NB4 (cell line): ENCODE measurements at regions not wholly inside any gene's neighbourhood (a gene's known extent, or its start where the extent isn't known, plus 50 kb on each side); places are given as distances from the start of the nearest gene placed in this dataset.

Experiments used
- CTCF ChIP-seq: IDR thresholded peaks from one replicate; pipeline ENCODE4 v1.5.1; 2012; ENCODE audit warnings: low read depth, low read length
- MAX ChIP-seq: IDR thresholded peaks from 2 replicates; pipeline ENCODE4 v1.6.1; 2011; ENCODE audit warnings: low read depth, low read length
- POLR2A ChIP-seq: IDR thresholded peaks from 2 replicates; pipeline ENCODE4 v1.6.1; 2011; ENCODE audit warnings: mild to moderate bottlenecking; ENCODE audit not compliant: insufficient read length; ENCODE audit errors: extremely low read depth

GRCh38 chr2:59249441-59250306 lies 1008.5 kb upstream of the FANCL start:
- no peak for TF ChIP-seq POLR2A
- no peak for TF ChIP-seq CTCF
- no peak for TF ChIP-seq MAX
